GM21619 (cell line): ENCODE measurements at regions not wholly inside any gene's neighbourhood (a gene's known extent, or its start where the extent isn't known, plus 50 kb on each side); places are given as distances from the start of the nearest gene placed in this dataset.
"Not testable (repeated sequence)": the region's sequence is repeated elsewhere in the genome, so short reads cannot be mapped to it uniquely, and the experiment has no call there.

Source experiments
- ATAC-seq: cut with Tn5 transposase; IDR thresholded peaks from one replicate; pipeline ENCODE4 v1.9.1; 2021; ENCODE audit not compliant: unreplicated experiment

GRCh38 chr18:77369644-77370043 lies 120.0 kb downstream of the GALR1 start:
- no peak for ATAC-seq

- ATAC-seq = no peak
Observed at GRCh38 chr18:77373730-77374445, 124.2 kb downstream of the GALR1 start.

DNA sequence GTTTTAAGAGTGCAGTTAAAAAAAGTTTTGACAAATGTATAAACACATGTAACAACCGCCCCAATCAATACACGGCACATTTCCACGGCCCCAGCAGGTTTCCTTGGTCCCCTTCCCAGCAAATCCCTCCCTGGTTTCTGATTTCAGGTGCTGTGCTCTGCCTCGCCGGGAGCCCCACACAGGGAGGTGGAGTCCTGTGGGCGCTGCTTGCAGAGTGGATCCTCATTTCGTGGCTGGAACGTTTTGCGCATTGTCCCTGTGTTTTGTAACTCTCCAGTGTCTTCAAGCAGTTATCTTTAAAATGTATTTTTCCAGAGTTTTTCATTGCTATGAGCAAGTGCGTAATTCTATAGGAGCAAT lies 124.8 kb downstream of the GALR1 start:
- no peak for ATAC-seq

DNA sequence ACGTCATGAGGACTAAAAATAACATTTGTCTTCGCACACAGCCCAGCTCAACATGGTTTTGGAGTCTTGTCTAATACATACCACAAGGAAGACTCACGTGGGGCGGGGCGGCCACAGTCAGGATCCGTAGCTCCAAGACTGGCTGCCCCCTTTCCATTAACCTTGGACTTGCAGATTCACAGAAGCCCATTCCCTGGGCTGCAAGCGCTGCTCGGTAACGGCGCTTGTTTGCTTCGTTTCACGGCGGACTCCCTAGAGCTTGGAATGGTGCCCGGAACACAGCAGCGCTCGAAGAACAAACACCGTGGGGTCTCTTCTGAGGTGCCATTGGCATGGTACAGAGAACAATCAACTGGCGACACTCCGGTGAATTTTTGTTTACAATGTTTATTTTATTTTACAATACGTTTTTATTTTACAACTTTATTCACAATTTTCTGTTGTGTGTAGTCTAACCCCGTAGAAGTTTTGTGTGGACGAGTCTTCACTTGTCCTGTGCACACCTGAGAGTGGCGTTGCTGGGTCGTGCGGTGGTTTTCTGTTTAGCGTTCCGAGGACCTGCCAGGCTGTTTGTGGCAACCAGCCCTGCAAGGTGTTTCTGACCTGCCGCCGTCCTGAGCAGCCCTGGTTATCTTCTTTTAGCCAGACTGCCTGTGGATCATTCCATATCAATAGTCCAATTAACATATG lies 126.5 kb downstream of the GALR1 start:
- ATAC-seq = no peak

DNA sequence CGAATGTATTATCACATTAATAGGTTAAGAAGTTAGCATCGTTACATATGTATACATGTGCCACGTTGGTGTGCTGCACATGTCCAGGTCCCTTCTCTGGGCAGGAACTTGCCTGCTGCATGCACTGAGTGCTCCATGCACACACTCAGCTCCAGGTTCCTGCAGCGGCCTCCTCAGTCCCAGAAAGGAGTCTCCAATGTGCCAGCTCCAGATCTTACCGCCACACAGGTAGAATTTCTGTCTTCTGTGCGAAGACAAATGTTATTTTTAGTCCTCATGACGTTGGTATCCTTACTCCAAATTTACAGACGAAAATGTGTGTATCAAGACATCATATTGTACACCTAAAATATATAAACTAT lies 127.1 kb downstream of the GALR1 start:
- ATAC-seq = no peak

DNA sequence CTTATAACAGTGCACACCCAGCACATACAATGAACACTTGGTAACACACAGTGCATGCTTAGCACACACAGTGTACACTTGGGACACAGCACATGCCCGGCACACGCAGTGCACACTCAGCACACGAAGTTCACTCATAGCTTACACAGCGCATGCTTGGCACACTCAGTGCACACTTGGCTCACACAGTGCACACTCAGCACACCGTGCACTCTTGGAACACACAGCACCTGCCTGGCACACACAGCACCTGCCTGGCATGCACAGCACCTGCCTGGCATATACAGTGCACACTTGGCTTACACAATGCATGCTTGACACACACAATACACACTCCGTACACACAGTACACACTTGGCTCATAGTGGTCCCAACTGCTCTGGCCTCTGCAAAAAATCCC lies 128.2 kb downstream of the GALR1 start:
- ATAC-seq = no peak

DNA sequence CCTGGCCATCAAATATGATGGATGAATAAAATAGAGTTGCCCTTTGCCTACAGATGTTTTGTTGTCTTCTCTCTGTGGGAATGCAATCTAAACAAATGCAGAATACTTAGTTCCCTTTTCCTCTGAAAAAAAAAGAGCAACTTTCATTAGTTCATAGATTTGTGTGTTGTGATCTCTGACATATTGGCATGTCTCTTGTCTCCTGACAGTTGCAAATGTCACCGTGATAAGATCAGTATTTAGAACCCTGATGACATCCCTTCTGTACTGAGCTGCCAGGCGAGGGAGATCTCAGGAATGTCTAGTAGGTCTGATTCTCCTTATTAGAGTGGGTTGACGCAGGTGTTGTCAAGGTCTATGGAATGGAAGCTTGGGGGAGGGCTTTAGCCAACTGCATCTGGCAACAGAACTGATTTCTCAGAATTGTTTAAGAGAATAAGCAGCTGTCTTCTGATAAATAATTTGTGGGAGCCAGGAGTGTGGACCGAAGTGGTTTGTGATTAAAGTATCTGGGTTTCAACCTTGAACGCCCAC lies 130.4 kb downstream of the GALR1 start:
- no peak for ATAC-seq

- ATAC-seq = no peak
Observed at GRCh38 chr18:77380695-77381094, 131.0 kb downstream of the GALR1 start.

GRCh38 chr18:77392321-77392720 lies 142.7 kb downstream of the GALR1 start:
- ATAC-seq = no peak

- ATAC-seq = no peak
Observed at GRCh38 chr18:77393519-77393918, 143.9 kb downstream of the GALR1 start.

DNA sequence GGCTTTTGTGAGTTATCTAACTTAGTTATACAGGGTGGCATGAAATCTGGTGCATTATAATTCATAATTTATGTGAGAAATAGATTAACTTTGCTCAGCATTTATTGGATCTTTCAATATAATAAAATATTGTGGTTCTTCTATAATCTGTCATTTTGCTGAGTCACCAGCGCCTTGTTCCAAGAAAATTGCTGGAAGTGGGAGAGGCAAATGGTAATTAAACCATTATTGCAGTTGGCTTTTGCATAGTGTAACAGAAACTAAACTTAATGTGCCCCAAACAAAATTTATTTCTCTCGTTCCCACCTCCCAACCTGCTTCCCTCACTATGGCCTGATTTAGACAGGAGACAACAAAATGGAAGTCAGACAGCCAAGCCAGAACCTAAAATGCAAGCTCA lies 146.3 kb downstream of the GALR1 start:
- ATAC-seq = no peak

DNA sequence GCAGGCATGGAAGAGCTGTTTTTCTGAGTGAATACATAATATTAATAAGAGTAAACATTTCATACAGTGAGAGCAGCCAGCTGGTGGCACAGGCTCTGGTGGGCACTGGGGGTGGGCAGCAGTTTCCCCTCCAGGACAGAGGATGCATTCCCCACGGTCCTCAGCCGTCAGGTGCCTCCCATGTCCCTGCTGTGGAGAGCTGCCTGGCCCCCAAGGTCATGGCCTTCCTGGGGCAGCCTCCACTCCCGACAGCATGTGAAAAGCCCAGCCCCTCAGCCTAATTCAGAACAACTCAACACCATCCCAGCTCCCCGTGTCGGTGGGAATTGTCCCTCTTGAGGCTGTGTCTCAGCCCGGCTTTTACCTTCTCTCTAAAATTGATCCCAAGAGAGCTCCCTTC lies 147.4 kb downstream of the GALR1 start:
- no peak for ATAC-seq

GRCh38 chr18:77397617-77398016 lies 148.0 kb downstream of the GALR1 start:
- ATAC-seq = no peak

GRCh38 chr18:77400561-77400960 lies 150.9 kb downstream of the GALR1 start:
- ATAC-seq = no peak

DNA sequence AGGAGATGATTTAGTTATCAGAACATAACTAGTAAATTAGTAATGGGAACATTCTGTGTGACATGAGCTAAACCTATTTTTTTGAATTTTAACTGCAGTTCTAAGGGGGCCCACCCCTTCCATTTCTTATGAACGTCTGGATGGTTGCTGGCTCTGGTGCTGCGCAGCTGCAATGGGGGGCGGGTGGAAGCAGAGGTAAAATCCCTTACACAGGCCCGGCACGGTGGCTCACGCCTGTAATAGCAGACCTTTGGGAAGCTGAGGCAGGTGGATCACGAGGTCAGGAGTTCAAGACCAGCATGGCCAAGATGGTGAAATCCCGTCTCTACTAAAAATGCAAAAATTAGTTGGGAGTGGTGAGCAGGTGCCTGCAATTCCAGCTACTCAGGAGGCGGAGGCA lies 151.5 kb downstream of the GALR1 start:
- no peak for ATAC-seq

GRCh38 chr18:77403969-77404535 lies 154.4 kb downstream of the GALR1 start:
- no peak for ATAC-seq

GRCh38 chr18:77405096-77405495 lies 155.4 kb downstream of the GALR1 start:
- no peak for ATAC-seq

DNA sequence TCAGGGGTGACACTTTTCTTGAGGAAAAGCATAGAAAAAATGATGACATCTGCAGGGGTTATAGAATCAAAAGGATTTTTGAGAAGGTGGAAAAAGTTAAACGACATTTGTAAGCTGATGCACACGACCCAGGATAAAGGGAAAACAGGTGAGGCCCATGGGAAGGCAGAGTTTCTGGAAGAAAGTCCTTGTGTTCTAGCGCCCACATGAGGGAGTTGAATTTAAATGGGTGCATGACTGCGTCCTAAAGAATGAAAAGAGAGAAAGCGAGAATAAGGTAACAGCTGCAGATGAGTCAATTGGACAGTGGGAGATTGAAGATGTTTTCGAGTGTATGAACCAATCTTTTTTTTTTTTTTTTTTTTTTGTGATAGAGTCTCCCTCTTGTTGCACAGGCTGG lies 158.1 kb downstream of the GALR1 start:
- no peak for ATAC-seq

- ATAC-seq = not testable (repeated sequence)
Observed at GRCh38 chr18:77421546-77421945, 171.9 kb downstream of the GALR1 start.

DNA sequence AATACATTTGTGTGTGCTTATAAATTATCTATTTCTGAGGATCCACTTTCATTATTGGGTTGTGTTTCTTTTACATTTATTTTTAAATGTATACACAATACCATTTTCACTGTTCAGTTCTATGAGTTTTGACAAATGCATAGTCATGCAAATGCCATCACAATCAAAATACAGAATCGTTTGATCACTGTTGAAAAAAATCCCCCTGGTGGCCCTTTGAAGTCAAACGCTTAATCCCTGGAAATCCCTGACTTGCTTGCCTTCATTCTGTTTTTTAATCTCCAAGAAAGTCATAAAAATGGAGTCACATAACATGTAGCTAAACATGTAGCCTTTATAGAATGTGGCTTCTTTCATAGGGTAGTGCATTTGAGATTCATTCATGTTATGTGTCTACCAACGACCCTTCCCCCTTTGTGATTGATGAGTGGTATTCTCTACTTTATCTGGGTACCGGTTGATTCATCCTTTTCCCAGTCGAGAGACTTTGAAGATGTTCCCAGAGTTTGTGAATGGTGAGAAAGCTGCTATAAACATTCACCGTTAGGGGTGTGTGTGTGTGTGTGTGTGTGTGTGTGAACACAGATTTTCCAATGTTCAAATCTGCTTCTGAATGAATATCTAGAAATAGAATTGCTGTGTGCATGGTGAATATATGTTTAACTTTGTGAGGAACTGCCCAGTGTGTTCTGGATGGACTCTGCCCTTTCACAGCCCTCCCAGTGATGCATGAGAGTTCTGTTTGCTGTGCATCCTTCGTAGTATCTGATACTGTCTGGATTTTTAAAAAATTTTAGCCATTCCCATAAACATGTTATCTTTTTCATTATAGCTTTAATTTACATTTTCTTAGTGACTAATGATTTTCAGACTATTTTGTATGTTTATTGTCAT lies 173.6 kb downstream of the GALR1 start:
- no peak for ATAC-seq

- no peak for ATAC-seq
Observed at GRCh38 chr18:77433076-77433475, 183.4 kb downstream of the GALR1 start.
